HG02588 (cell line): ENCODE measurements at regions not wholly inside any gene's neighbourhood (a gene's known extent, or its start where the extent isn't known, plus 50 kb on each side); places are given as distances from the start of the nearest gene placed in this dataset.
"Not testable (repeated sequence)": the region's sequence is repeated elsewhere in the genome, so short reads cannot be mapped to it uniquely, and the experiment has no call there.

ENCODE experiments used
- ATAC-seq: cut with Tn5 transposase; IDR thresholded peaks from one replicate; pipeline ENCODE4 v1.9.1; 2021; ENCODE audit warnings: mild to moderate bottlenecking, moderate library complexity; ENCODE audit not compliant: unreplicated experiment

GRCh38 chr5:83889971-83890745 is 169.5 kb upstream of the HAPLN1 start:
- no peak for ATAC-seq

- ATAC-seq, result no peak
Measured at GRCh38 chr5:83877911-83878706, 157.5 kb upstream of the HAPLN1 start.

GRCh38 chr5:83871533-83872395 is 151.1 kb upstream of the HAPLN1 start:
- no peak for ATAC-seq

- no peak for ATAC-seq
Measured at GRCh38 chr5:83866181-83866580, 145.5 kb upstream of the HAPLN1 start.

GRCh38 chr5:83865579-83865978 is 144.9 kb upstream of the HAPLN1 start:
- ATAC-seq, result no peak

- ATAC-seq, result no peak
Measured at GRCh38 chr5:83864652-83865051, 144.0 kb upstream of the HAPLN1 start.

GRCh38 chr5:83857341-83857740 is 136.7 kb upstream of the HAPLN1 start:
- ATAC-seq, result no peak

GRCh38 chr5:83856881-83857280 is 136.2 kb upstream of the HAPLN1 start:
- no peak for ATAC-seq

- ATAC-seq, result not testable (repeated sequence)
Measured at GRCh38 chr5:83850412-83850811, 129.8 kb upstream of the HAPLN1 start.

GRCh38 chr5:83848941-83849340 is 128.3 kb upstream of the HAPLN1 start:
- no peak for ATAC-seq

- ATAC-seq, result no peak
Measured at GRCh38 chr5:83846624-83847350, 126.1 kb upstream of the HAPLN1 start.

GRCh38 chr5:83844449-83845068 is 123.9 kb upstream of the HAPLN1 start:
- peak; percentile 99 for ATAC-seq

GRCh38 chr5:83839788-83840187 is 119.1 kb upstream of the HAPLN1 start:
- ATAC-seq, result no peak

- no peak for ATAC-seq
Measured at GRCh38 chr5:83839256-83839655, 118.6 kb upstream of the HAPLN1 start.

GRCh38 chr5:83837265-83837907 is 116.7 kb upstream of the HAPLN1 start:
- ATAC-seq, result no peak

- ATAC-seq, result no peak
Measured at GRCh38 chr5:83834306-83834705, 113.7 kb upstream of the HAPLN1 start.

GRCh38 chr5:83831834-83832233 is 111.2 kb upstream of the HAPLN1 start:
- ATAC-seq, result no peak

GRCh38 chr5:83827111-83827557 is 106.5 kb upstream of the HAPLN1 start:
- ATAC-seq, result no peak

- ATAC-seq, result peak; percentile 83
Measured at GRCh38 chr5:83817591-83817990, 96.9 kb upstream of the HAPLN1 start.

GRCh38 chr5:83815661-83816060 is 95.0 kb upstream of the HAPLN1 start:
- no peak for ATAC-seq
